HG03460 (cell line): ENCODE measurements at regions not wholly inside any gene's neighbourhood (a gene's known extent, or its start where the extent isn't known, plus 50 kb on each side); places are given as distances from the start of the nearest gene placed in this dataset.
"Not testable (repeated sequence)": the region's sequence is repeated elsewhere in the genome, so short reads cannot be mapped to it uniquely, and the experiment has no call there.

Experiments used
- ATAC-seq: cut with Tn5 transposase; IDR thresholded peaks from one replicate; pipeline ENCODE4 v1.9.1; 2021; ENCODE audit not compliant: unreplicated experiment

DNA sequence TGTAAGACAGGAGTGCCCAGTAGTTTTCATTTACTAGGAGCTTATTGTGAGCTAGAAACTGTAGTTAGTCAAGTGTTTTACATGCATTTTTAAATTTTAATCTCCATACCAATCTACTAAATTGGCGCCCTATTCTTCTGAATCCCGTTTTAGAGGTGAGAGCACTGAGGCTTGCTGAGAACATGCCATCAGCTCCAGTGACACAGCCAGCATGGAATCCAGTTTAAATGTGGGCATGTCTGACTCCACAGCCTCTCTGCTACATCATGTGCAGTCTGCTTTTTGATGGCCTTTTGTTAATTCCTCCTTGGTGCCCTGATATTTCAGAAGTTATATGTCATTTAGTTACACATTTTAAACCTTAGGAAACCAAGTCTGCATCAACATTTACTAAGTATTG, 325.4 kb downstream of the DLEU7 start:
- ATAC-seq, result no peak

DNA sequence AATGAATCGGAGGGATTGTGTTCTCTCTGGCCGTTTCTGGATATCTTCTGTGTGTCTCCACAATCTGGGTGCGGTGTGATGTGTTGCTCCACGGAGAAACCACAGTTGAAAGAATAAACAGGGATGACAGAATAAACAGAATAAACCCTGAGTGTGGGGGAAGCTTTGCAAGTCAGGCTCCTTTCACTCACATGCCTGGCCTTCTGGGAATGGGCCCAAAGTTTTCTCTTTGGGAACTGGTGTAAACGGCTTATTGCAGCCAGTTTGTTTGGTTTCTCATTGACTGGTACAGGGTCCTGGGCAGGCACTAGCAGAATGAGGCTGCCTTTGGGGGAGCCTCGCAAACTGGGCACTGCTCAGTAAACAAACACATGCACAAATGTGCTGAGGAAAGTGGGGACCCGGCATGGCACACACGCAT, 324.7 kb downstream of the DLEU7 start:
- no peak for ATAC-seq

- ATAC-seq, result no peak
Measured at GRCh38 chr13:50519866-50520265, 323.6 kb downstream of the DLEU7 start.

DNA sequence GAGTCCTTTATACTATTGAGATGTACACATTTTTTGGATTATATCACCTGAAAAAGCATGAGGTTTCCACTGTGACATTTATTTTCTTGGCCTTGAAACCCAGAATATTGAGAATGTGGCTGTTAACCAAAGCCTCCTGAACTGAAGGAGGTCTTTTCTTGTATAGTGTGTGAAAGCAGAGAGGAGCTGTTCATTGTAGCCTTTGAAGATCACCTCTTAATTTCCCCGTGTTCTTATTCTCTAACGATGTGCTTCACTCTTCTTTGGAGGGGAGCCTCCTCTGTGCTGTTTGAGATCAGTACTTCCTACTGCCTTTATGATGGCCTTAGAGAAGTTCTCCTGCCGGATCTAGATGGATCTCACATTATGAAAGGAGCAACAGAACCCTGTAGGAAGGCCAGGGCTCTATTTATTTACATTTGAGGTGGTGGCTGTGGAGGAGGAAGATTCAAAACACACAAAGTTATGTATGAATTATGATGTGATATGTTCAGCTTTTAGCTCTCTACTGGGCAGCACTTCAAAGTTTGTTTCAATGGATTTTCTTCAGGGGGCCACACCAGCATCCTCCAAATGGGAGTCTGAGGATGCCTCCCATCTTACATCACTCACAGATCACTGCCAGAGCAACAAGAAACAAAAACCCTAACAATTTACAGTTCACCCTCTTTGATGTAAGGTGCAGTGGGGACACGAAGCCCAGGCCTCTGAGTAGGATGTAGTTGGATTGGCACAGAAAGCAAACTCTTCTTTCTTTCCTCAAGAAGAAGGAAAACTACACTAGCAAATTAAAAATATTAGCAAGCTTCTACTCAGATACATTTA, 322.3 kb downstream of the DLEU7 start:
- ATAC-seq, result no peak

DNA sequence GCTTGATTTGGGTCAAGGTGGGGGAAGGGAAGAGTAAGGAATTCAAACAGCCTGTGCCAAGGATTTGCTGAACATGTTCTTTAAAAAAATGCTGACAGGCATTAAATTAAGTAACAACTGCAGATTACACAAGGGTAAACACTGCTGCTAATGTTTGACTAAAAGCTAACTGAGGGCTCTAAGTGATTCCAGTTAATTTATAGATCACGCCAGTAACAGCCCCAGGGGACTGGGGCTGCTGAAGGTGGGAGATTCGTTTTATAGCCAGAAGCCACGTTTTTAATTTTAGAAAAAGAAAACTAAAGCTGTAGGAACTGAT, 321.7 kb downstream of the DLEU7 start:
- no peak for ATAC-seq

DNA sequence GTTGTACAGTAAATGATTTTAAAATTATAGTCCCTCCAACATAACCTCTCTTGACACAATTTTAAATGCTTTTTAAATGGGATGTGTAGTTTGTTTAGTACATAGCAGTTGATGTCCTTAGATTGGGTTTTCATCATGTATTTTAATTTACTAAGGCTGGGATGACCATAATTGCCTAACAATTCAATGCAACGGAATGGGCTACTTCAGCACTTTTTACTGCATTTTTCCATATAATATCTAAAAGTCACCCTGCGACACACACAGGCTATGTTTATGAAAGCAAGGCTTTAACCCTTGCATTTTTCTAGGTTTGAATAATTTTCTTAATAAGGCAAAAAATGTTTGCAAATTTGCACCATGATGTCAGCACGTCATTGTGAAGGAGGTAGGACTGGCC, 321.0 kb downstream of the DLEU7 start:
- ATAC-seq, result no peak

- no peak for ATAC-seq
Measured at GRCh38 chr13:50523307-50523706, 320.2 kb downstream of the DLEU7 start.

GRCh38 chr13:50524560-50524959, 318.9 kb downstream of the DLEU7 start:
- ATAC-seq, result no peak

GRCh38 chr13:50526661-50527071, 316.8 kb downstream of the DLEU7 start:
- no peak for ATAC-seq

DNA sequence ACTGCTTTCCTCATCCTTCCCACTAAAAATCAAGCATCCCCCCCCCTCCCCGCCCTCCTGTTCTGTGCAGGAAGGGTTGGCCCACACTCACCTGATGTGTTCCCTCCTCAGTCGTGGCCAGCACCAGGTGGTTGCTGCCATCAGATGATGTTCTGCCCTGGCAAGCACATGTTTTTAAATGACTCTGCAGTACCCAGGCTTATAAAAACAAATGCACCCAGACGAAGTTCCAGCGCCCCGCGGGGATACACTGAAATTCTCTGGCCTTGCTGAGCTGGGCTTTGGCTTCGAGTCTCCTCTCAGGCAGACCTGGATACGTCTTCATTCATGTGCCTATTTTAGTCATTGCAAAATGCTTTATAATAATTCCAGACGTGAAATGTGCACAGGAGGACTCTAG, 316.3 kb downstream of the DLEU7 start:
- ATAC-seq, result no peak

GRCh38 chr13:50527612-50528509, 315.6 kb downstream of the DLEU7 start:
- no peak for ATAC-seq

GRCh38 chr13:50529154-50529882, 314.2 kb downstream of the DLEU7 start:
- no peak for ATAC-seq

DNA sequence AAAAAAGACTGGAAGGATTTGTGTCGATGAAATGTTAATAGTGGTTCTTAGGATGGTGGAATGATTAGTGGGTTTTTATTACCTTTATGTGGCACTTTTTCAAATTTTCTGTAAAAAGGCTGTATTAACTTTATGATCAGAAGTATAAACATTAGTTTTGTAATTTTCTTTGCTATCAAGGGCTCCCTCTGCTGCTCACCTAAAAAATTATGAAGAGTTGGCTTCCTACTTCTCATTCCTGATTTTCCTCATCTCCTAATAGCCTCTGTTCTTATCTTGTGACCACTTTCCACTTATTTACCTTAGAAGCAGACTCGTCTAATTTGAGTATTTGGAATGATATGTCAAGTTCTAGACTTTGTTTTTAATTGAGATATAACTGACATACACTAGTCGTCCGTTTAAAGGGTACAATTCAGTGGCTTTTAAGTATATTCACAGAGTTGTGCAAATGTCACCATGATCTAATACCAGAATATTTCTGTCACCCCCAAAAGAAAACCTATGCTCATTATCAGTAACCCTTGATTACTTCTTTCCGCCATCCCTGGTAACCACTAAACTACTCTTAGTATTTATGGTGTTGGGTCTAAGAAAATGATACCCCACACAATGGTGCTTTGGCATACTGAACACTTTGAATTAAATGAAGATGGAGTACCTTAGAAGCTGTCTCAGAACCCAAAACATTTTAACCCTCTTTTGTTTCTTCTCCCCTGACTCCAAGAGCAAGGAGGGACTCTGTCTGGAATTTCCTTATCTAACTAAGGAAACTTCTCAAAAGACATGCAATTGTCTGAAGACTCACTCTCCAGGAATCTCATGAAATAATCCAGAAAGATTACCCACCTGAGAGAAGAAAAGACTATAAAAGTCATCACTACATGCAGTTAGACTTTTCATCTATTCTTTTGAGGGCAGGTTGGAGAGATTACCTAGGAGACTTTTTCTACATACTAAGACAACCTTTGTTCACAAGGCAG, 311.3 kb downstream of the DLEU7 start:
- no peak for ATAC-seq

- ATAC-seq, result no peak
Measured at GRCh38 chr13:50535050-50535449, 308.4 kb downstream of the DLEU7 start.

DNA sequence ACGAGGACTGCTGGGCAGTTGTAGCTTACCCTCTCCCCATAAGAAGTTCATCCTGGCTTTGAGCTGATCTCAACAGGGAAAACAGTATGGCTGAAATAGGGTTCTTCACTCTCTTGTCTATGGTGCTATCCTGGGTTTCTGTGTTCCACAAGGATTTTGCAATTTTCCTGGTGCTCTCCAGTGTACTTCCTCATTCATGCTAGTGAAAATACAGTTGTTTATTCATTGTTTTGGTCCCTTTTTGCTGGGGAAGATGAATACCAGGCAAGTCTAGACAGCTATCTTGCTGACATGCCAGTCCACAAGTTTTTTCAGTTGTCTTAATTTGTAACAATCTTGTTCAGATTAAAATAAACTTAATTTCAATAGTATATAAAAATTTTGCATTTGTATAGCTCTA, 306.5 kb downstream of the DLEU7 start:
- no peak for ATAC-seq

- ATAC-seq, result no peak
Measured at GRCh38 chr13:50539791-50540530, 303.5 kb downstream of the DLEU7 start.

- no peak for ATAC-seq
Measured at GRCh38 chr13:50543141-50543540, 300.4 kb downstream of the DLEU7 start.

GRCh38 chr13:50543782-50544181, 299.7 kb downstream of the DLEU7 start:
- no peak for ATAC-seq

- ATAC-seq, result no peak
Measured at GRCh38 chr13:50544211-50544610, 299.3 kb downstream of the DLEU7 start.

DNA sequence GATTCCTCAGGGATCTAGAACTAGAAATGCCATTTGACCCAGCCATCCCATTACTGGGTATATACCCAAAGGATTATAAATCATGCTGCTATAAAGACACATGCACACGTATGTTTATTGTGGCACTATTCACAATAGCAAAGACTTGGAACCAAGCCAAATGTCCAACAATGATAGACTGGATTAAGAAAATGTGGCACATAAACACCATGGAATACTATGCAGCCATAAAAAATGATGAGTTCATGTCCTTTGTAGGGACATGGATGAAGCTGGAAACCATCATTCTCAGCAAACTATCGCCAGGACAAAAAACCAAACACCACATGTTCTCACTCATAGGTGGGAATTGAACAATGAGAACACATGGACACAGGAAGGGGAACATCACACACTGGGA, 296.3 kb downstream of the DLEU7 start:
- not testable (repeated sequence) for ATAC-seq
